Medulla oblongata (tissue), 1 donor: ENCODE measurements at regions not wholly inside any gene's neighbourhood (a gene's known extent, or its start where the extent isn't known, plus 50 kb on each side); places are given as distances from the start of the nearest gene placed in this dataset.
"Not testable (repeated sequence)": the region's sequence is repeated elsewhere in the genome, so short reads cannot be mapped to it uniquely, and the experiment has no call there.

Experiments used
- DNase-seq: peaks from one replicate; pipeline ENCODE4 v3.0.0-alpha.2; 2015; ENCODE audit errors: extremely low spot score

DNA sequence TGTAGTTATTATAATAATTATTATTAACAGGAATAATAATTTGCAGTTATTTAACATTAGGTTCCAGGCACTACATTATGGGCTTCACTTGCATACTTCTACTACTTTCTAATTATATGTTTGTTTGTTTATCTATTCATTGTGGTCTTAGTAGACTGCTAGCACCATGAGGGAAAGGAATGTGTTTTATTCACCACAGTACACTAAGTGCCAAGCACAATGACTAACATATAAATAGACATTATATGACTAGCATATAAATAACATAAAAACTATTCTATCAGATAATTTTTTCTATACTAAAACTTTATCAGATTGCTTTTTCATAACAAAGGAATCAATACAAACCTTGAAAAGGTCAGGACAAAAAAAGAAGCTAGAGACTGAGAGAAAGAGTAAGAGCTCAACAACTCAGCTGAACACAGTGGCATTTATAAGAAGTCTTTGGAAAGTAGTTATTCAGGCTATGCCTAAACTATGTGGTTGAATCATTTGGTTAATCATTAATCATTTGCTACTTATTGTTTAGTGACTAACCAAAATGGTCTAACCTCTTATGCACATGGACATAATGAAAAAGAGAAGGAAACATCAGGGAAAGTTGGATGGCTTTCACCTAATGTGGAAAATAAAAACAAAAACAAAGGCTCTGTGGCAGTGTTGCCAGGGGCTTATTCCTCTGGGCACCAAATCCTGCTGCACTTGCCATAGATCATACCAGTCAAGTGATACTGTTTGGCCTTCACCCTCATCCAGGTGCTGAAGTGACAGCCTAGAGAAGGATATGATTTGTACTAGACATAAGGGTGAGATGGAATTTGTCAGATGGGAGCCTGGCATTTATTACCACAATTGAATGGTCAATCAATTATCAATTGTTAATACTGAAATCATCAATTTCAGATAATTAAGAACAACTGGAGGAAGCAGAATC, 174.9 kb downstream of the ETAA1 start:
- no peak for DNase-seq

DNA sequence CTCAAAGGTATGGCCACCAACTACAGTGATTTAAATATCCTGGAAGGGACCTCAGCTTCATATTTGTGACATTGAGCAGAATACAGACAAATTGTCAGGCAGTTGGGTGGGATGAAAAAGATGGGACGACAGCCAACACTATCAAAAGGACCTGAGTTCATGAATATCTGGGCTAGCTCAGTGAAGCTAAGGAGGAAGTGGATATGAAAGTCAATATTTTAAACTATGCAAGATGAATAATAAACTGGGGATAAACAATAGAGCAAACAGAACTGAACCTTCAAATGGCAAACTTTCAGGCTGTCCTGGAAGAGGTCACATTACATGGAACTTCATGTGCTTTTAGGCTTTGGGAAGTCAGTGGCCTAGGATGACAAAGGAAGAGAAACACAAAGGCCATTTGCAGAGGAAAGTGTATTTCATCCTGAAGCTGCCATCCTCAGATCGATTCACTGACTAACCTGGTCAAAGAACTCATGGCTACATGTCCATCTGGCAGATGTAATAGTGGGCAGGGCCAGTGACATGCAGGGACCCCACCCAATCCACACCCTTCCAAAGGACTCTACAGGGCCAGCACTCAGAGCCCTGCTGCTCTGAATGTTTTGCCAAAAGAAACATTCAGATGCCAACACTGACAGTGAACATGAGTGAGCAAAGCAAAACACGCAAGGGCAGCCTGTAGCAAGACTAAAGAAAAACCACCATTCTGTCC, 175.7 kb downstream of the ETAA1 start:
- DNase-seq = no peak

DNA sequence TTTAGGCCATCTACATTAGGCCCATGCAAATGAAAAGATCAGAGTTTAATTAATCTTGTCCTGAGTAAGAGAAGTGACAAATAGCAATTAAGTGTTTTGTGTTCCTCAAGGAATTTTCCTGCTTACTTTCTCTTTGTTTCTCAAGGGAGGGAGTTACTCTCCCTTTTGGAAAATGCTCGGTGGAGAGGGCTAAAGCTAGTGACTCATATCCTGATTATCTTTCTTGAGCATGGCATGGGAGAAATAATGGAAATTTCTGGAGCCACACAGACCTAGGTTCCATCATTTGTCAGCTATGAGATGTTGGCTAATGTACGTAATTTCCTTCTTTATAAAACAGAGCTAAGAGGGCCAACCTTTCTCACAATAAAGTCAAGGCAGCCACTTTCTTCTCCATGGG, 177.1 kb downstream of the ETAA1 start:
- DNase-seq = no peak

DNA sequence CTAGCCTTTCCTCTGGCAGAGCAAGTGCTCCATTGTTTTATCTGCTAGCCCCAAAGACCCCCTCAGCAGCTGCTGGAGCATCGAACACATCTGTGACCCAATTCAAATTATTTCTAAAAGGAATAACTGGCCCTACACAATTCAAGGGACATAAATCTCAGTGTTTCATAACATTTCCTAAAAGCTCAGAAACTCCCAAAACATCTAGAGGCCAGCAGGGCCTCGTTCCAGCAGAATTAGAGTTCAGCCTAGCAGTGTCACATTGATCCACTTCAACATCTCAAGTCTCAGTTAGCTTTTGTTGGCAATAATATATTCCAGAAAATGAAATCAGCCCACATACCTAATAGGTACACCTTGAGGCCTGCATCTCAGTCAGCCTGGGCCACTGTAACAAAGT, 179.1 kb downstream of the ETAA1 start:
- DNase-seq = no peak

DNA sequence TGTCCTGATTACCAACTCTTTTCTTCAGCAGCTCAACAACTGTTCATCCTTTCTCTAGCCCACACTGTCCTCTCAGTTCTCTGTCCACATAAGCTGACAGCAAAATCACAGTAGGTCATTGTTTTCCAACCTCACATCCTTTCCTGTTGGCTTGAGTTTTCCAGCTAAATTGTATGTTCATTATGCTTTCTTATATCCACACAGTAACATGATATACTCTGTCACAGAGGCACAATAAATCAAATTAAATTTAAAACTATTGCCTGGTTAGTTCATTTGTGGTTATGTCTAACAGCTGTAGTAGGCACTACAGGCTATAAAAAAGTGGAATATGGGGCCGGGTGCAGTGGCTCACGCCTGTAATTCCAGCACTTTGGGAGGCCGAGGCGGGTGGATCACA, 179.9 kb downstream of the ETAA1 start:
- no peak for DNase-seq

DNA sequence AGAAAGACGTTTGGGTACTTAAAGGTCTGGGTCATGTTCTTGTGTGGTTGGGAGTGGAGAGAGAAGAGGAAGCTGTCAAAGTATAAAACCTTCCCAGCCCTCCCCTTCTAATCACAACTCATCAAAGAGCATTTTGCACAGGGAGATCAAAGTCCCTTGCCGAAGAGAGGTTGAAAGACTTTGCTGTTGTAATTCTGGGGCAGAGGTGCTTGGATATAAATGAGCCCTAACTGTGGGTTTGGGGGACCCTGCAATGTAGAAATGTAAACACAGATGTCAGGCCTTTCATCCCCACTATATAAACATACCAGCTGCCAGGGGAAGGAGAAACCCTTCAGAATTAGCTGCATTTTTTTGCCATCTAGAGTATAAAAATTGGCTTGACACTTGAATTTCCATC, 182.1 kb downstream of the ETAA1 start:
- DNase-seq = no peak

DNA sequence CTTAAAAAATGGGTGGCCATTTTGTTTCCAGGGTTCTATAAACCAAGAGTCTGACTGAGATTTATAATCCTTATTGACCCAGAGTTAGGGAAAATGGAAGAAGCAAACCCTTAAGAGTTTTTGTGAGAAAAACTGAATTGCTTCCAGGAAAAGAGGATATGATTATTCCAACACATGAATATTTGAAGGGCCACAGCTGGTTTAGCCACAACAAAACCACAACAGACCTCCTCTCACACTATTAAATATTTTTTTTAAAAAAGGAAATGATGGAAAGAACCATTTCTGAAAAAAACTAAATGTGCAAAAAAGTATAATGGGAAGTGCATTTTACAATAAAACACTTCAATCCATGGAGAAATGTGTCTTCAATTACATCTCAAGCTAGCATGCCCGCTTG, 182.7 kb downstream of the ETAA1 start:
- DNase-seq = no peak

DNA sequence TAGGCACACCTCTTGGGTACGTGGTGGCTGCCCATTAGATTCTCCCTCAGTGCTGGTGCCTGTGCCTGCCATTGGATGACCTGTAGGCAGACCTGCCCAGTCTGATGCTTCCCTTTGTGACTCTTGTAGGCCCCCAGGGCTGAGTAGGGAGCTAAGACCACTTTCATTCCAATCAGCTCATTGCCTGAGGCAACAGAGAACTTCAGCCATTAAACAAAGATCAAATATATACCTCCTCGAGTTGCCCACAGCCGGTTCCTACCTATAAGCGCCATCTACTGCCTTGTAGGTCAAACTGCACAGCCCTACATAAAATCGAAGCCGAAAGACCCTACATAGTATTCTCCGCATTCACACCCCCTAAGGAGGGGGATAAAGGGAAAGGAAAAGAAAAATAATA, 184.6 kb downstream of the ETAA1 start:
- DNase-seq = no peak

DNA sequence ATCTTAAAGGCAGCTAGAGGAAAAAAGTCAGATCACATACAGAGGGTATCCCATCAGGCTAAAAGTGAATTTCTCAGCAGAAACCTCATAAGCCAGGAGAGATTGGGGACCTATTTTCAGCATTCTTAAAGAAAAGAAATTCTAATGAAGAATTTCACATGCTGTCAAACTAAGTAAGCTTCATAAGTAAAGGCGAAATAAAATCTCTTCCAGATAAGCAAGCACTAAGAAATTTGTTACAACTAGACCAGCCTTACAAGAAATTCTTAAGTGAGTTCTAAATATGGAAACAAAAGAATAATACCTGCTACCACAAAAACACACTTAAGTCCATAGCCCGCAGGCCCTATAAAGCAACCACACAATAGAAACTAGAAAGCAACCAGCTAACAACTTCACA, 186.1 kb downstream of the ETAA1 start:
- no peak for DNase-seq

DNA sequence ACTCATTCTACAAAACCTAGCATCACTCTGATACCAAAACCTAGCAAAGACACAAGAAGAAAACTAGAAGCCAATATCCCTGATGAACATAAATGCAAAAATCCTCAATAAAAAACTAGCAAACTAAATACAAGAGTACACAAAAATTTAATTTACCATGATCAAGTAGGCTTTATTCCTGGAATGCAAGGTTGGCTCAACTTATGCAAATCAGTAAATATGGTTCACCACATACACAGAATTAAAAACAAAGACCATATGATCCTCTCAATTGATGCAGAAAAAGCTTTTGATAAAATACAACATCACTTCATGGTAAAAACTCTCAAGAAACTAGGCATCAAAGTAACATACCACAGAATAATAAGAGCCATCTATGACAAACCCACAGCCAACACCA, 188.3 kb downstream of the ETAA1 start:
- no peak for DNase-seq

DNA sequence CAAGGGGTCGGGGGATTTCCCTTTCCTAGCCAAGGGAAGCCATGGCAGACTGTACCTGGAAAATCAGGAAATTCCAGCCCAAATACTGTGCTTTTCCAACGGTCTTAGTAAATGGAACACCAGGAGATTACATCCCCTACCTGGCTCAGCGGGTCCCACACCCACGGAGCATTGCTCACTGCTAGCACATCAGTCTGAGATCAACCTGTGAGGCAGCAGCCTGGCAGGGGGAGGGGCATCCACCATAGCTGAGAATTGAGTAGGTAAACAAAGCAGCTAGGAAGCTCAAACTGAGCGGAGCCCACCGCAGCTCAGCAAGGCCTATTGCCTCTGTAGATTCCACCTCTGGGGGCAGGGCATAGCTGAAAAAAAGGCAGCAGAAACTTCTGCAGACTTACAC, 192.0 kb downstream of the ETAA1 start:
- not testable (repeated sequence) for DNase-seq

DNA sequence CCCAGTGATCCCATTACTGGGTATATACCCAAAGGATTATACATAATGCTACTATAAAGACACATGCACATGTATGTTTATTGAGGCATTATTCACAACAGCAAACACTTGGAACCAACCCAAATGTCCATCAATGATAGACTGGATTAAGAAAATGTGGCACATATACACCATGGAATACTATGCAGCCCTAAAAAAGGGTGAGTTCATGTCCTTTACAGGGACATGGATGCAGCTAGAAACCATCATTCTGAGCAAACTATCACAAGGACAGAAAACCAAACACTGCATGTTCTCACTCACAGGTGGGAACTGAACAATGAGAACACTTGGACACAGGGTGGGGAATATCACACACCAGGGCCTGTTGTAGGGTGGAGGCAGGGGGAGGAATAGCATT, 197.4 kb downstream of the ETAA1 start:
- DNase-seq = not testable (repeated sequence)

DNA sequence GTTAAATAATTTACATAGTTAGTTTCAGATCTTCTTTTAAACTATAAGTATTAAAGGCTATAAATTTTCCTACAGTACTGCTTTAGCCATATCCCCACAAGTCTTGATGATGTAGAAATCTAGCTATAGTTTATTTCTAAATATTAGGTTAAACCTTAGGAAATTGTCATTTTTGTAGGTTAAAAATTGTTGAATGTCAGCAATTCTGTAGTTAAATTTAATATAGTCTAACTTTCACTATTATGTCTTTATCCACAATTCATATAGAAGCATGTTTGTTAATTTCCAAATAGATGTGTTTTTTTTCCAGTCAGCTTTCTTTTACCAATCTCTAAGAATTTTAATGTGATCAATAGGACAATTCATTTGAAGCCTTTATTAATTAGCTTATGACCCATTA, 199.7 kb downstream of the ETAA1 start:
- no peak for DNase-seq

DNA sequence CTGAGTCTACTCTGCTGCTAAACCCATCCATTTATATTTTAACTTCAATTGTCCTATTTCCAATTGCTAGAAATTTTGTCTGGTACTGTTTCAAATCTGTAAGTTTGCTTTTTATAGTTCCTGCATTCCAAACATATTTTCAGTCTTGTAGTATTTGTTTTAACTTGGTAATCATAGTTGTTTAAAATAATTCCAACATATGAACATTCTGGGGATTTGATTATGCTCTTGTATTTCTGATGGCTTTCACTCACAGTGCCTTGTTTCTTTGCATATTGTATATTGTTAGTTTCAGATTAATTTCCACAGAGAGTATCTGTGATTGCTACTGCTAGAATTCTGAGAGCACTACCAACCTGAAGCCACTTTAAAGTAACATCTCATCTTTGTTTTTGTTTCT, 202.4 kb downstream of the ETAA1 start:
- no peak for DNase-seq

DNA sequence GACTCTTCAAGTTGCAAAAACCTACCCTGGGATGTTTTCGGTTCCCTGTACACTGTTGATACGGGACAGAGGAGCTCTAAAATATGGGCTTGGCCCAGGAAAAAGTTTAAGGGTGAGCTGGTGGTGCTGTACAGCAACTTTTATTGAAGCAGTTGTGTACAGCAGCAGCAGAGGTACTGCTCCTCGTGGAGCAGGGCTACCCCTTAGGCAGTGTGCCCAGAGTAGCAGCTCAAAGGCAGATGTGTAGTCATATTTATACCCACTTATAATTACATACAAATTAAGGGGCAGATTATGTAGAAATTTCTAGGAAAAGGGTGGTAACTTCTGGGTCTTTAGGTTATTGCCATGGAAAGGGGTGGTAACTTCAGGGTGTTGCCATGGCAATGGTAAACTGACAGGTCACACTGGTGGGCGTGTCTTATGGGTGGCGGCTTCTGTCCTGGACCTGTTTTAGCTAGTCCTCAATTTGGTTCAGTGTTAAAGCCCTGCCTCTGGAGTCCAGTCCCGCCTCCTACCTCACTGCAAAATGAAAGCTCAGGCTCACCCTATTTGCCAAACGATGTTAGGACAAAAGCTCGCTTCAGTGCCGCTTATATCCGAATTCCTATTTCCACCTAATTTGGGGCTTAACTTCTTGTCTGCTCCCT, 203.2 kb downstream of the ETAA1 start:
- no peak for DNase-seq

DNA sequence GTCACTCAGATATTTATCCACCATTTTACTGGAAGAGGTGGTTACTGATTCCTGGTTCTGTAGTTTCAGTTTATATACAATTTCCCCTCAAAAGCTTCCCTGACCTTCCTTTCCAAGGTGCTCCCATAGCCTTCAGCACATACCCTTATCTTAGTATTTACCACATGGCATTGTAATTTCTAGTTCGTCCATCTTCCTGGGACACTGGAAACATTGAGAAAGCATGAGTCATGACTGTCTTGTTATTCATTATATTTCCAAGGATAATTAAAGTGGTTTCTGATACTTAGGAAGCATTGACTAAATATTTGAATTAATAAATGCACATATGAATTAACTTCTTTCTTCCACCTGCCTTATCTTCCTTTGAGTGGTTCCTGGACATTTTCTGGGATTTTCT, 203.8 kb downstream of the ETAA1 start:
- DNase-seq = no peak

DNA sequence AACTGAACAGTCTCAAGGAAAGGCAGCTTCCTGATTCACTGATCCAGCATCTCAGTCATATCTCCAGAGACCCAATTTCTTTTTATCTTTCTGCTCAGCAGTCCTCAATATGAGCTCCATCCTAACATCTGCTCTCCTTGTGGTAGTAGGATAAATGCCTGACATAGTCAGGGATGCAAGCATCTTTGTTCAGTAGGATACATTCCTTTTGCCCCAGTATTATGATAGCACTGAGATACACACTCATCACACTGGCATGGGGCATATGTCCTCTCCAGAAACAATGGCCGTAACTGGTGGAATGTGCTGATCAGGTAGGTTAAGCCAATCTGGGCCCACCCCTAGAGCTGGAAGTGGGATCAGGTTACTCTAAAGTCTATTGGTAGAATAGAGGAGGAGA, 207.2 kb downstream of the ETAA1 start:
- no peak for DNase-seq

DNA sequence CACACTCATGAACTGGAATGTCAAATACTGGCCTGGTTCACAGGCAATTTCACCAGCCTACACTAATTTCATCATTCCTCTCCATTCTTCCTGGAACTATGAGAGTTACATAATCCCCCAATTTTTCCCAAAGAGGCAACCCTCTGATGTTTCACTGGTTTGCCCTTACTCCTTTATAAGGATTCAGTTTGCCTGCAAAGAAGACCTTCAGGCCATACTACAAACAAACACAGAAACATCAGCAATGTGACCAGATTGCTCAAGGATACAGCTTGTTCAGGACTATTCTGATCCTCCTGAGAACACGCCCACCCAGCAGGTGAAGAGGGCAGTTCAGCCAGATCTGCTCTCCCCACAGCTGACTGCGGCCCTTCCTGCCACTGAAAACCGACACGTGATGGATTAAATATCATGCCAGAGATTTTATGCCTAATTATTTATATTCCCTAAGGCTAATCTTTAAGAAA, 215.5 kb downstream of the ETAA1 start:
- no peak for DNase-seq

DNA sequence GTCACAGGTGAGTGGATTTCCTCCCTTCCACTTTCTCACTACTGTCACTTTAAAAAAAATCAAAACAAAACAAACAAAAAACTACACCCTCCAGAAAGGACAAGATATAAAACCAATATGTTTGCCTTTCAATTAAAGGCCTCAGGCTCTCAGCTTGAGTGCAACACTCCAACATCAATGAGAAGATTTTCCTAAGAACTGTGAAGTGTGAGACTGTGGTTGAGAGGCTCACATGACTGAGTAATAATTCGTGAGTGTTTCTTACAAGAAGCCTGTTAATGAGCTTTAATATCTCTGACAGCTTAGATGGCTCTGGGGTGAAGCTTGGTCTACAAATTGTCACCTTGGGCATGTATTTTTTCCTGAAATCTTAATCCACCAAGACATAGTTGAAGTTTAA, 216.1 kb downstream of the ETAA1 start:
- no peak for DNase-seq

DNA sequence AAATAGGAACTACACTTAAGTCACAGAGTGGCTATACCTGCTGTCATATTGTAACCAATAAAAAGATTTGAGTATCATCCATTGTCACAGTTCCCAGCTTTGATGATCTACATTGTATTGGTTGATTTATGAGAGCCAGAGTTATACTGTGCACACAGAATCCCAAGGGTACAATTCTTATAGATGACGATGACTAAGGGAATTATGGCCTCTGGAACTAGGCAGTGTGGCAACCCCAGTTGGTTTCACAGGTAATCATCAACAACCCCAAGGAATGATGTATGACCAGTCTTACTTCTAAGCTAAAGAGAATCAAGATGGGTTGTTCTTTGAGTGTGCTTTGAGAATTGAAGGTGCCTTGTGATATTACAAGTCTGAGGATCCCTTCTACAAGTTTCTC, 217.3 kb downstream of the ETAA1 start:
- no peak for DNase-seq

DNA sequence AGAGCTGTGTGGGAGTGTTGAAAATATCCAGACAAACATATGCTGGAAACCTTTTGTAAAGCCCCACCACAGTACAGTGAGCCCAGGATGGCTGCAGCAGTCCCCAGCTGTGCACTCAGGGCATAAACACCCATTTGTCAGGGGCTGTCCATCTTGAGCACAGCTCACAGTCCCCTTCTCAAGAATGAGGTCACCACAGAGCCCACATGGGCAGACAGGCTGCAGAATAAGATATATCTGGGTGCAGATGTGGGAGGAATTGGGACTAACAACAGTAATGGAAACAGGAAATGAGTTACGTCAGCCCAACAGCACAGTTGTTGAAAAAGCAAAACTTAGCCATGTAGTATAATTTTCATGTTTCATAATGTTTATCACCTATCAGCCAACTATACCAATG, 219.6 kb downstream of the ETAA1 start:
- DNase-seq = no peak

DNA sequence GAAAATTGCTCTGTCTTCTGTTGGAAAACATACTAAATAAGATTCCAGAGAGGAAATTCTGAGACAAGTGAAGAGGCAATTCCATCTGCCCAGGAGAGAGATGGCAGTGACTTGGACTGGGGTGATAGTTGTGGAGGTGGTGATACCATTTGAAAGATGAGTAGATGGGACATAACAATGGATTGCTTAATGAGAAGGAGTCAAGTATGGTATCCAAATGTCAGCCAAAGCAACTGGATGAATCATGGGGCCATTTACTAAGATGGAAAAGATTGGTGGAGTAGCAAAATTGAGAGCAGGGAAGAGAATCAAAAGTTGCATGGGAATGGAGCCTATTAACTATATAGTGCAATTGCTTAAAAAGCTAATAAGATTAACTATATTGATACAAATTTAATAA, 222.1 kb downstream of the ETAA1 start:
- DNase-seq = no peak

DNA sequence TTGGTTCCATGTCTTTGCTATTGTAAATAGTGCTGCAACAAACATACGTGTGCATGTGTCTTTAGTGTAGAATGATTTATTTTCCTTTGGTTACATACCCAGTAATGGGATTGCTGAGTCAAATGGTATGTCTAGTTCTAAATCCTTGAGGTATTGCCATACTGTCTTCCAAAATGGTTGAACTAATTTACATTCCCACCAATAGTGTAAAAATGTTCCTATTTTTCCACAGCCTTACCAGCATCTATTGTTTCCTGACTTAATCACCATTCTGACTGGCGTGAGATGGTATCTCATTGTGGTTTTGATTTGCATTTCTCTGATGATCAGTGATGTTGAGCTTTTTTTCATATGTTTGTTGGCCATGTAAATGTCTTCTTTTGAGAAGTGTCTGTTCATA, 226.6 kb downstream of the ETAA1 start:
- DNase-seq = not testable (repeated sequence)
